GM19035 (cell line): ENCODE measurements at regions not wholly inside any gene's neighbourhood (a gene's known extent, or its start where the extent isn't known, plus 50 kb on each side); places are given as distances from the start of the nearest gene placed in this dataset.

Source experiments
- ATAC-seq: cut with Tn5 transposase; IDR thresholded peaks from one replicate; pipeline ENCODE4 v1.9.1; 2021; ENCODE audit not compliant: unreplicated experiment

DNA sequence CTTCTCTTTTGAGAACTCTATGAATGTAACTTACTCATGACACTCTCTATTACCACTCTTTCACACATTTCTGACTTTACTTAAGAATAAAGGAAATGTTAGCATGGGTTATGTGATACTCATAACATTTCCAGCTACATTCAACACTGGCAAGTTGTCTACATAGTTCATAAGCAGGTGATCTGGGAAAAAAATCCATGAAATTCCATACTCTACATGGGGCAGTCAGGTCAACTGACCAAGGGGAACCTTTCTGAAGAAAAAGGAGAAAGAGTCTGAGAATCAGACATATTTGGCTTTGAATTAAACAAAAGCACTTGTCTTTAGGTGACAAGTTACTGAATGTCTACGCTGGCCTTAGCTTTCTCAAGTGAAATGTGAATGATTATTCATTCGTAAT is 329.1 kb upstream of the ROBO1 start:
- no peak for ATAC-seq

DNA sequence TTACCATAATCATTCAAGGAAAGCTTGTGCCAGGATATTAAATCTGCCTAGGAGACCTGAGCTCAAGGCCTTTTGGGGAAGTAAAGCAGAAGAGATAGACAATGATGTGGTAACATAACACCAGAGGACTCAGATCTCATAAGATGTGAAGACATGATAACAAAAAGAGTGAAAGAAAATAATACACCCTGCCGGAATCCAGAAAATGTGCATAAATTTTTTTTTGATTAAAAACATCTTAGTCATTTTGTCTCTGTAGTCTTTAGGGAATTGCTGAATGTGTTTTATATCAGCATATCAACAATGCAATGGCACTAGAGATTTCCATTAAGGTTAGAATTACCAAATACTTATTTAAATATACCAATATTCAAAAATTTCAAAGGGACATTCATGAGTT is 326.8 kb upstream of the ROBO1 start:
- no peak for ATAC-seq

DNA sequence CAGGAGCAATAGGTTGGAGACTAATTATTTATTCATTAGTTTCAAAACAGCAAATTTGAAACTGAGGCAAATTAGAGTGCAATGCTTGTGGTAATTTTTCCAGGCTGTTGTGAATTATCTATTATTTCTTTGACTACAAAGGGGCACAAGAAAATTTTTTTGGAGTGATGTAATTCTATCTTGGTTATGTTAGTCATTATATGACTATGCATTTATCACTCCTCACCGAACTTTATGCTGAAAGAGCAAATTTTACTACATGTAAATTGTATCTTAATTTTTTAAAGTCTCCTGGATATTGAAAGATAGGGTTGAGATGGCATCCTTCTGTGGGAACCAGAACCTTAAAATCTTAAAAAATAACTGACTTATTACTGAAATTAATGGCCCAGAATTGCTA is 320.0 kb upstream of the ROBO1 start:
- ATAC-seq, result no peak

DNA sequence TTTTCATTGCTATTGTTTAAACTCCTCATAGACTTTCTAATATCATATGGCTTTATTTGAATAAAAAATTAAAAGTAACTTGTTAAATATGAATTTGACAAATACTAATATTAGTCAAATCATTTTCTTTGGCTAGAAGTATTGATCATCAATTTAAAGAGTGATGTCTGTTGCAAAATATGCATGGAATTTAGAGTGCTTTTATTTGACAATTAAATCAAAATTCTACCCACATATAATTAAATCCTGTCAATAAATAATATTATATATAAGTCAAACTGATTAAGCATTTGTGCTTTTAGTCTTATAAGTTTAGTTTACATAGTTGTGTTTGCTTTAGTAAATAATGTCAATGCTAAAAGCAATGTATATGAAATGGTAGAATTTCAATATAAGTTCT is 318.6 kb upstream of the ROBO1 start:
- no peak for ATAC-seq

DNA sequence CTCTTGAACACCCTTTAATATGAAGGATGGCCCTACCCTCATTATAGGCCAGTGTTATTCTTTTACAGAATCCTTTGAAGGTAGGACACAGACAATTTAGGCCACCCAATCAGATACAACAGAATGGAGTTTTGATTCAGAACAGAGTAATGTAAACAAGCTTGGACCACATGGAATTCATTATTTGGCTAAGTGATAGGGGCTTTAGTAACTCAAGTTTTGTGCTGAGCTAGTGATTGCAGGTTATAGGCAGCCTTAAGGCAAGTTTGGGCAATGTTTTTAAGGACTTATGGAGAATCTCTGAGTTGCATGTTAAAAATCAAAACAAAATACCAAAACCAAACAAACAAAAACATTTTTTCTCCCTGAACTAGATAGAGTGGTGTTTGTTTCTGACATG is 312.1 kb upstream of the ROBO1 start:
- ATAC-seq, result no peak

DNA sequence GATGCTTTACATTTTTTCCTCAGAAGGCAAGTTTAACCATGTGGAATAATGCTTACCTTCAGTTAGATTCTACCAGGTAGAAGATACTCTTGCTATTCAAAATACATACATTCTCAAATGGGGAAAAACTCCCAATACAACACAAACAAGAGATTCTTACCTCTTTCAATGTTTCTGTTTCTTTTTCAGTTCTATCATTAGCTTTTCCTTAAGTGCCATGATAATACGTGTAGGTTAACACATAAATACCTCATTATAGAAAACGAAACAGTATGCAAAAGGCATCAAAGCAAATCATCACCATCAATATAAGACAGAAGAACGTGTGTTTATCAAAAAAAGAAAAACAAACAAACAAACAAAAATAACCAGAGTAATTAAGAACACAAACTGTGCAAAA is 300.7 kb upstream of the ROBO1 start:
- no peak for ATAC-seq

DNA sequence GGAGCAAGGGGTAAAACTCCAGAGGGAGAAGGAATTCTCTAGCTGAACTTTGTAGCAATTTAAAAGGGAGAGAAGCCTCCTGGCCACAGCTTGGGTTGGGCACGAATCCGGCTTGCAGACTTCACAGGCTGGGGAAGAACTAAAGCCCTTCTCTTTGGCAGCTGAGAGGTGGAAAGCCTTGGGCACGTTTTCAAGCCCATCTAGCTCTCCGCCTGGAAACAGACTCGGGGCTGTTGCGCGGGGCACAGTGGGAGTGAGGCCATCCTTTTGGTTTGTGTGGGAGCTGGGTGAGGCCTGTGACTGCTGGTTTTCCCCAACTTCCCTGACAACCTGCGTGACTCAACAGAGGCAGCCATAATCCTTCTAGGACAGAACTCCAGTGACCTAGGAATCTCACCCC is 295.7 kb upstream of the ROBO1 start:
- no peak for ATAC-seq

DNA sequence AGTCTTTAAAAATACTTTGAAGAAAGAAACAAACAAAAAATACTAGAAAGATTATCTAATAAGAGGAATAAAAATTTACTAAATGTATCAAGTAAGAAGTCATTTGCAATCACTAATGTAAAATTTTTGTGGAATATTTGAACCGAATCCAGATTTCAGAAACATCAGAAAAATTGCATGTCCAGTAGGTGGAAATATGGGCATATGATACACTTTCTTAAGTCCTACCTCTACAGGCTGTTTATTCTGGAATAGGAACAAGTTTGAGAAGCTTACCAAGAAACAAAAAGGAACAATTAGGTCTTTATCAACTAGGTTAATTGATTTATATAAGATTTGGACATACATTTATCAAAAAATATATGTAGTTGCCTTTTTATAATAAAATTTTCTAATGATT is 292.9 kb upstream of the ROBO1 start:
- ATAC-seq, result no peak

DNA sequence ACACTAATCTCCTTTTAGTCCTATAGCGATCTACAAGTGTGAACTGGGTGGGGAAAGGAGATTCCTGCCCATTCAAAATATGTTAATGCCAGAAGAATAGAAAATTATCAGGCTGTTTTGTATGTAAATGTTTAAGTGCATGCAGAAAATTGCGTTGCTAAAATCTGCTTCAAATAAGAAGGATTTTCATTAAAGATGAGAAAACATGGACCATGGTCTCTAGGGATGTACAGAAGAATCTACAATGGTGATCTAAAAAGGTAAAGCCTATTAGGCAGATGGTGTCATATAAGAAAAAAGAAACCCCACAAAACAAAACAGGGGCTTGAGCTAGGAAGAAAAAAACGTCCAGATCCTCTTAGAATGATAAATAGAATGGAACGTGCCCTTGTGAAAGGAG is 287.5 kb upstream of the ROBO1 start:
- ATAC-seq, result no peak

DNA sequence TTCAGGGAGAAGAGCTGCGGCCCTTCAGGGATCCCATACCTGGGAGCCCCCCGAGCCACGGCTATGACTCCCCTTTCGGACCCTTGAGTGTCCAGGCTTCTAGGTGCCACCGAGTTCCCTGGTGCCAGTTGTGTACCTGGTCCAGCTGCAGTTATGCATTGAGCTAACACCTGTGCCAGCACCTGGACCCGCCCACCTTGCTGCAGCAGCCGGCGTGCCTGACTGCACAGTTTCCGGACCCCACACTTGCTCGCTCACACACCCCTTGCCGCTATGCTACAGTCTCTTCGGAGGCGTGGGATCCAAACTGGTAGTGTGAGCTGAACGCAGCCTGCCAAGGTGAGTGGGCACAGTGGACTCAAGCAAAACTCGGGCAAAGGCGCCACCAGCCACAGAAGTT is 284.5 kb upstream of the ROBO1 start:
- no peak for ATAC-seq

DNA sequence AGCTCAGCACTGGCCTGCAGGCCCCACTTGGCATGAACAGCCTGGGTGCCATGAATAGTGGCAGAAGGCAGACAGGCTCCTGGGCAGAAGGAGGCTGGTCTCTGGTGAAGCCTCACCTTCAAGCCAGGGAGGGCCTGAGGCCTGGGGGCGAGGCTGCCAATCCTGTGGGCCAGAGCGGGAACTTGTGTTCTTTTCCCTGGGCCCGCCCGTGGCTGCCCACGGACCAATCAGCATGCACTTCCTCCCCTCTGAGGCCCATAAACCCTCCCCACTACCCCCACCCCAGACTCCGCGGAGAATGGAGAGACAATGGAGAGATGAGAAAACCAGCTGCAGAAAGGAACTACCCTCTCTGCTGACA is 283.8 kb upstream of the ROBO1 start:
- ATAC-seq, result no peak

DNA sequence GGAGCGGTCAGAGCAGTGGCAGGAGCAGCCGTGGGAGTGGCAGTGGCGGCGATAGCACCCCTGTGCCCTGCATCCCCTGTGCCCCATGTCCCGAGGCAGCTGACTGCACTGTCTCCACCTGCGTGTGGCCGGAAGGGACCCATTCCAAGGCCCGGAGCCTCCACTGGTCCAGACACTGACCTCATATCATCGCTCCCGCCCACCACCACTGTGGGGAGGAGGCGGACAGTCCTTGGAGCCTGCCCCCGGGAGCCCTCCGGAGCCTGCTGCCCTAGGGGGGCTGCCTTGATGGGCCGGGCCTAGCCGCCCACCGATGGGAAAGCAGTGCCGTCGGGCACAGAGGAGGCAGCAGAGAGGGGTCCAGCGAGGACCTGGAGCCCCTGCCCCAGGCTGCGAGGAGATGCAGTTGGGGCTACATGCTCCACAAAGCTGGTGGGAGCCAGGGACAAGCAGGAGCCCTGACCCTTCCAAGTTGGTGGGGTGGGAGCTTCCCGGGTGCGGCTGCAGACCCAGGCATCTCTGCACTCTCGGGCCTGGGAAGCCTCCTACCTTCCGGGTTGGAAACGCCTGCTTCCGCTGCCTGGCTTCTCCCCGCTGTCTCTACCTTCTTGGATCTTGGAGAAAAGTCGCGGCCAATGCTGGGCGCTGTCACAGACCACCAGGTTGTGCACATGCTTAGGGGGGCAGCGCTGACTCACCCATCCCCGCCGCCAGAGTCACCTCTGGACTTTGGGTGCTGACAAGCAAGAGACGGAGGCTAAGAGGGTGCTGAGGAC is 283.2 kb upstream of the ROBO1 start:
- ATAC-seq, result no peak

DNA sequence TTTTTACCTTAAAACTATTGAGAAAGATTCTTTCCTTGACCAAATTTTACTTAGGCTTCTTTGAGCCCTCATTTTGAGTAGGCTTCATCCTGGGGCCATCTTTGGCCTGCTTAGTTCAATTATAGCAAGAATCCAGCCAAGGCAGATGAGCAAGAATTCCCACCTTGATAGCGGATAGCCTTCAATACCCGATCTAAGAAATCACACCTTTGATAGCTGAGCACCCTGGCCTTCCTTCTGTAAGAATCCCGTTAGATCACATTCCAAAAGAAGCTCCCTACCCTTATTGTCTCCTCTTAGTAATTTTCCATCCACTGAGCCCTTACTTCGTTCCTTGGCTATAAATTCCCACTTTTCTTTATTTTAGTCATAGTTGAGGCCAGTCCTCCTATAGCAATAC is 275.4 kb upstream of the ROBO1 start:
- no peak for ATAC-seq

DNA sequence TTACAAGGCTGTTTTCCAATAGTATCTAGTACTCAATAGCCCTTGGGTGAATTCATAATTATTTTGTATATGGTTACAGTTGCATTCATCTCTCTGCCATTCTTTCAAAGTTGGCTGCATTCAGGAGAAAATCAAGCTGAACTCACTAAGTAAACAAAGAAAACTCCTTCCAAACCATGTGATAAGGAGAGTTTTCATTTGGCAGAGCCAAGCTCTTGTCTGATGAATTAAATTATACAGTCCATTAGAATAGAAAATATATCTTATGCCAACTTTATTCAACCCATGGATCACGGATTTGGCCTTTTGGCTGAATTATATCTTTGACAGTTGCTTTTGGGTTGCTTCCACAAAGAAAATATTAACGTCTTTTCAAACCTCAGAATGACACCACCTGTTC is 272.3 kb upstream of the ROBO1 start:
- no peak for ATAC-seq

DNA sequence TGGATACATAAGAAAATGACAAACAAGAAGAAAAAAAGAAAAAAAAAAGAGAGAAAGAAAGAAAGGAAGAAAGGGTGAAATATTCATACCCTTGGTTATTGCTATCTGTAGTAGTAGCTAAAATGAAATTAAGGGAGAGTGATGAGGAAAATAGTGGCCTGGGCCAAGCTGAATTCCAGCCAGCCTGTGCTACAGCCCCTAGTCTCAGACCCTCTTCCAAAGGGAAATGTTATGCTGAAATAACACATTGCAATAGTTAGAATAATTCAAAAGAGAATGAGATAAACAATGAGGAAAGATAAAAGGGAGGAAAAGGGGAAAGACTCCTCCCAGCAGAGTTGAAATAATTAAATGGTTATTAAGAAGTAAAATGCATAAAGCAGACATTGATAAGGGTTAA is 268.4 kb upstream of the ROBO1 start:
- ATAC-seq, result no peak

DNA sequence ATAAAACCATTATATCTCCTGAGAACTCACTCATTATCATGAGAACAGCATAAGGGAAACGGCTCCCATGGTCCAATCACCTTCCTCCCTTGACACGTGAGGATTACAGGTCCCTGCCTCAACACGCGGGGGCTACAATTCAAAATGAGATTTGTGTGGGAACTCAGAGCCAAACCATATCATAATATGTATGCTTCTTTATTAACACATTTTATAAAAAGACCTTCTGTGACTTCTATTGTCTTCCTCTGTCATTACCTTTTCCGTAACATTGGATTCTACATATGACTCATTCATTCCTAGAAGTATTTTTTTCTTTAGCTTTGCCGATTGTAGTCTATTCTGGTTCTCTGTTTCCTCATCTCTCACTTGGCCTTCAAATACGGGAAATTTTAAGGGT is 267.2 kb upstream of the ROBO1 start:
- no peak for ATAC-seq

DNA sequence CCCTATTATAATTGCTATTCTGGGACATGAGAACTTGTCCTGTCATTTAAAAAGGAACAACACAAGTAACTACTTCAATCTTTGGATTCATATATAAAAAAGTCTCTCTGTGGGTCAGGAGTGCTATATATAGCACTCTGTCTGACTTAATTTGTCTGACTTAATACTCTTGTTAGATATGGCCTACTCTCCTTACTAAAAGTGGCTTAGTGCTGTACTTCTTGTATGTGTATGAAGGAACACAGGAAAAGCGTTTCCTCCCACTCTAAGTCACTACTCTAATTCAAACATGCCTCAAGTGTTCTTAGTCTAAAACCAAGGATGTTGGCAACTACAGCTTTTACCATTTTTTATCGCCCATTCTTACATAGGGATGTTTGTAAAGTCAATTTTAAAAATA is 255.2 kb upstream of the ROBO1 start:
- ATAC-seq, result no peak

DNA sequence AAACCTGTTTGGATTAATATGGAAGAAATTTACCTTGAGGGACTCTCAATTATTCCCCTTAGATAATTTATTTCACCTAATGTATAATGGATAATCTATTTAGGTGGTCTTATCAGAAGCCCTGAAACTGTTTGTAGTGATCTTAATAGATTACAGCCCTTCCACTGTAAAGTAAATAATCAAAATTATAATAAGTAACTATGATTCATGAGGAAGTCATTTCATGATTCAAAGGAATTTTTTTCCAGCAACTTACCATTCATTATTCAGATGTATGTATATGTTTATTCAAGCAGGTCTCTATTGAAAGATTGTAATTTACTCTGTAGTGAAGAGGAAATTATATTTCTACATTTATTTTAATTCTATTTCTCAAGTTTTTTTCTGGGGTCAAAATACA is 250.6 kb upstream of the ROBO1 start:
- ATAC-seq, result no peak

DNA sequence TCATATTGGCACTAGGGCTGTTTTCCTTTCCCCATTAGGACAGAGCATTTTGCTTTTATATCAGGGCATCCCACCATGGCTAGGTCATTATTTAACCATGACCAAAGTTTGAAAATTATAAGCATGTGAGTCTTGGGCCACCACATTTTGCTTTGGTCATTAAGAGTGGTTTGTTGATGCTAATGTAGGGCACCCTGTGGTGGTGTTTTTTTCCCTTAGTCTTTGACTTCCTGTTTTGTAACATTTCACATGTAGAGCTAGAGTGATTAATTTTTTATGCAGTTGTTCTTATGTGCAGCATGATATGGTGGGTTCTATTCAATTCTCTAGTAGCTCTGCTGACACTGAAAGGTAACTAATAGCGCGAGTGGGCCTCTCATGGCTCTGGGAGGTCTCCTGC is 249.6 kb upstream of the ROBO1 start:
- ATAC-seq, result no peak

DNA sequence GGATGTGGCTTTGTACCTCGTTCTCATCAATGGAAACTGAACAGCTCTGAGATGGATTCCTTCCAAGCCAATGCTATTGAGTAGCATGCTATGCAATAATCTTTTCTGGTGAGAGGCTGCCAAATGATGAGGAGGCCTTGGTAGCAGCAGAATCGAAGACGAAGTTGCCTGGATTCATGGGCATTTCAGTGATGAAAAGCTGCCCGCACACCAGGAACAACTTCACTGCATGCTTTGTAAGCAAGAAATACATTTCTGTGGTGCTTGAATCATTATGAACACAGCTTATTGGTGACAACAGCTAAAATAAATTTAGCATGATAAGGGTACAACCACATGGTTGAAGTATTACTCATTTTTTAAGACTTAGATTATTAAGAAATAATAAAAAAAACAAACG is 246.8 kb upstream of the ROBO1 start:
- no peak for ATAC-seq

DNA sequence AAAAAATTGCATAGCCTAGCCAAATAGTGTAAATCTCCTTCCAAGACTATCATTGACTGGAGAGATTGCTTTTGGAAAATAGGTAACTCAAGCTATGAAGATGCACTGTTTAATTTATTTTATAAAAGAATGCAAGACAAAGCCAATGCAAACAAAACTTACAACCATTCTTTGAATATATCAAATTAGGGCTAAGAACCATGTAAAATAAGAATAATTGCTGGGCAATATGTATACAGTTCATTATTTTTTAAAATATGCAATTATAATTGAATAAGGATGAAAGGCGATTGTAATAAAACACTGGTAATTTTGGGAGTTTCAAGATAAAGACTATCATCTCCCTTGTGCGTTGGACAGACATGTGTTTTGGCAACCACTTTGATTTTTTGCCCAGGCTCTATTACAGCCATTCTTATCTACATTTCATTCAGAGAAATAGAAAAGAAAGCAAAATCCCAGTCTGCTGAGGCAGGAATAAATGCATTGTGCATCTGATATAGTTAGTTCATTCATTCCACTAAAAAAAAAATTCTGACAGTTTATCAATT is 242.3 kb upstream of the ROBO1 start:
- no peak for ATAC-seq

DNA sequence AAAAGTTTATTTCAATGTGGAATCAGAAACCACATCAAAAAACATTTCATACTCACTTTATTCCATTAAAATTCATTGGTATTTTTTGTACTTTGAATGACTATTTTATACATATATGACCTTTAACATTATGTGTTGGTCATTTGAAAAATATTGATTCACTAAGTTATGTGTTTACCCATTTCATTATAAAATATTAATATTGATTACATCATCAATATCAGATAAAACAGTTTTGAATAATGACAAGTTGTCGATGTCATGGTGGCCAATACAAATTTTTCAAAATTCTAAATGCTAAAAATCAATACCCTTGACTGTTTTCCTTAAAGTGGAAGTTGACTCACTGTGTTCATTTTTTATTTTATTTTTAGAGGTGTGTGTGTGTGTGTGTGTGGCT is 239.7 kb upstream of the ROBO1 start:
- ATAC-seq, result no peak

DNA sequence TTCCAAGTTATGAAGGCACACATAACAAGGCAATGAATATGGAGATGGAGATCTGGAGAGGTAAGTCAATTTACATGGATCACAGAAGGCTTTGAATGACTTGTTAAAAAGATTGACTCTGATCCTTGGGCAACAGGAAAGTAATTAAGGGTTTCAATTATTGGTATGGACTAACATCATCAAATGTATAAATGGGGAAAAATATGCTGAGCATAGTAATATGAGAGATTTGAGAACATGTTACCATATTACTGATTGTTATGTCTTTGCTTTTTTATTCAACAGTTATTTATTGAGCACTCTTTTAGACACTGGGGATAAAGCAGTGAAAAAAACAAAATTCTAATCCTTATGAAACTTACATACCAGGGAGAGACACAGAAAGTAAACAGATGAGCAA is 238.5 kb upstream of the ROBO1 start:
- no peak for ATAC-seq
